ENCODE measurements at regions not wholly inside any gene's neighbourhood (a gene's known extent, or its start where the extent isn't known, plus 50 kb on each side); places are given as distances from the start of the nearest gene placed in this dataset.
"Not testable (repeated sequence)": the region's sequence is repeated elsewhere in the genome, so short reads cannot be mapped to it uniquely, and the experiment has no call there.

DNA sequence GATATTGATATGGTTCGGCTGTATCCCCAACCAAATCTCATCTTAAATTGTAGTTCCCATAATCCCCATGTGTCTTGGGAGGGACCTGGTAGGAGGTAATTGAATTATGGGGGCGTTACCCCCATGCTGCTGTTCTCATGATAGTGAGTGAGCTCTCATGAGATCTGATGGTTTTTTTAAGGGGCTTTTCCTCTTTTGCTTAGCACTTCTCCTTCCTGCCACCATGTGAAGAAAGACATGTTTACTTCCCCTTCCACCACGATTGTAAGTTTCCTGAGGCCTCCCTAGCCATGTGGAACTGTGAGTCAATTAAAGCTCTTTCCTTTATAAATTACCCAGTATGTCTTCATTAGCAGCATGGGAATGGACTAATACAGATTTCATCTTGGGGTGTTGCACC is 358.6 kb downstream of the TXNL1 start:
- TF ChIP-seq CBX5 (IDR thresholded peaks at IDR 0.05; ENCODE audit: low read depth, low read length); JUN (IDR thresholded peaks at IDR 0.05; ENCODE audit: low read depth, low read length); BRCA1 (IDR thresholded peaks at IDR 0.05; ENCODE audit: low read depth, low read length); EZH2 (IDR thresholded peaks at IDR 0.05; ENCODE audit: low read depth, low read length, severe bottlenecking): not testable (repeated sequence)
- TF ChIP-seq, protein P1, sequence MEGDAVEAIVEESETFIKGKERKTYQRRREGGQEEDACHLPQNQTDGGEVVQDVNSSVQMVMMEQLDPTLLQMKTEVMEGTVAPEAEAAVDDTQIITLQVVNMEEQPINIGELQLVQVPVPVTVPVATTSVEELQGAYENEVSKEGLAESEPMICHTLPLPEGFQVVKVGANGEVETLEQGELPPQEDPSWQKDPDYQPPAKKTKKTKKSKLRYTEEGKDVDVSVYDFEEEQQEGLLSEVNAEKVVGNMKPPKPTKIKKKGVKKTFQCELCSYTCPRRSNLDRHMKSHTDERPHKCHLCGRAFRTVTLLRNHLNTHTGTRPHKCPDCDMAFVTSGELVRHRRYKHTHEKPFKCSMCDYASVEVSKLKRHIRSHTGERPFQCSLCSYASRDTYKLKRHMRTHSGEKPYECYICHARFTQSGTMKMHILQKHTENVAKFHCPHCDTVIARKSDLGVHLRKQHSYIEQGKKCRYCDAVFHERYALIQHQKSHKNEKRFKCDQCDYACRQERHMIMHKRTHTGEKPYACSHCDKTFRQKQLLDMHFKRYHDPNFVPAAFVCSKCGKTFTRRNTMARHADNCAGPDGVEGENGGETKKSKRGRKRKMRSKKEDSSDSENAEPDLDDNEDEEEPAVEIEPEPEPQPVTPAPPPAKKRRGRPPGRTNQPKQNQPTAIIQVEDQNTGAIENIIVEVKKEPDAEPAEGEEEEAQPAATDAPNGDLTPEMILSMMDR (IDR thresholded peaks at IDR 0.05; ENCODE audit: control extremely low read depth in 1 of 3, insufficient read depth in 1 of 3, low read depth in 1 of 3, low read length in 3 of 3): not testable (repeated sequence)

Measured in H1 (cell line).